Endodermal cell (in vitro differentiated cells): ENCODE measurements at regions not wholly inside any gene's neighbourhood (a gene's known extent, or its start where the extent isn't known, plus 50 kb on each side); places are given as distances from the start of the nearest gene placed in this dataset.
A peak's percentile ranks its signal among the peaks of the same experiment; 100 is the strongest.

Source experiments
- DNase-seq: peaks from one replicate; pipeline ENCODE4 v3.0.0-alpha.2; 2017
- H3K27ac ChIP-seq: 2 replicates; pipeline ENCODE4 v1.5.1; 2013; ENCODE audit warnings: mild to moderate bottlenecking, low read depth, low read length, moderate library complexity
- H3K27me3 ChIP-seq: 2 replicates; pipeline ENCODE4 v1.6.1; 2013; ENCODE audit warnings: mild to moderate bottlenecking, low read length, moderate library complexity; ENCODE audit not compliant: insufficient read depth, control insufficient read depth, poor library complexity, severe bottlenecking
- H3K36me3 ChIP-seq: 2 replicates; pipeline ENCODE4 v1.7.0; 2013; ENCODE audit warnings: mild to moderate bottlenecking, low read length, moderate library complexity; ENCODE audit not compliant: control insufficient read depth, insufficient read depth
- H3K4me1 ChIP-seq: one replicate; pipeline ENCODE4 v1.7.0; 2013; ENCODE audit warnings: low read length; ENCODE audit not compliant: control insufficient read depth, insufficient read depth
- H3K4me3 ChIP-seq: 2 replicates; pipeline ENCODE4 v1.5.1; 2013; ENCODE audit warnings: mild to moderate bottlenecking, low read length, moderate library complexity
- H3K9ac ChIP-seq: 2 replicates; pipeline ENCODE4 v1.6.1; 2013; ENCODE audit warnings: mild to moderate bottlenecking, low read length, moderate library complexity; ENCODE audit not compliant: poor library complexity, severe bottlenecking; ENCODE audit errors: extremely low read depth
- H3K9me3 ChIP-seq: 2 replicates; pipeline ENCODE4 v1.6.1; 2013; ENCODE audit warnings: mild to moderate bottlenecking, low read length, moderate library complexity; ENCODE audit not compliant: control insufficient read depth
- H3K27ac Mint-ChIP-seq: 2 replicates; pipeline ENCODE4 v1.8.0; 2020; ENCODE audit warnings: mixed read lengths
- H3K27me3 Mint-ChIP-seq: 2 replicates; pipeline ENCODE4 v1.8.0; 2021; ENCODE audit warnings: mild to moderate bottlenecking, mixed read lengths; ENCODE audit not compliant: insufficient read depth
- H3K36me3 Mint-ChIP-seq: 2 replicates; pipeline ENCODE4 v1.8.0; 2020; ENCODE audit warnings: low read depth, mixed read lengths
- H3K4me1 Mint-ChIP-seq: 2 replicates; pipeline ENCODE4 v1.8.0; 2020; ENCODE audit warnings: mixed read lengths
- H3K4me3 Mint-ChIP-seq: 2 replicates; pipeline ENCODE4 v1.8.0; 2020; ENCODE audit warnings: mild to moderate bottlenecking, moderate library complexity, mixed read lengths
- H3K9me3 Mint-ChIP-seq: 2 replicates; pipeline ENCODE4 v1.8.0; 2020; ENCODE audit warnings: mild to moderate bottlenecking, mixed read lengths
- WGBS, 2 experiments: methylation state at CpG; one replicate each; pipeline versions ENCODE4 v1.1.5 to v1.1.7; 2013; ENCODE audit warnings: missing lambda C conversion rate in 2 of 2, mixed read lengths in 1 of 2; ENCODE audit not compliant: insufficient coverage in 1 of 2, insufficient read length in 1 of 2; 5-methylcytosine and 5-hydroxymethylcytosine counted together
- TF ChIP-seq, protein P1 (sequence below): fragments of 200-600 bp; sonication (generic); conservative IDR thresholded peaks from 2 replicates; pipeline ENCODE4 v1.5.0; 2021; ENCODE audit warnings: antibody characterized with exemption, mild to moderate bottlenecking

DNA sequence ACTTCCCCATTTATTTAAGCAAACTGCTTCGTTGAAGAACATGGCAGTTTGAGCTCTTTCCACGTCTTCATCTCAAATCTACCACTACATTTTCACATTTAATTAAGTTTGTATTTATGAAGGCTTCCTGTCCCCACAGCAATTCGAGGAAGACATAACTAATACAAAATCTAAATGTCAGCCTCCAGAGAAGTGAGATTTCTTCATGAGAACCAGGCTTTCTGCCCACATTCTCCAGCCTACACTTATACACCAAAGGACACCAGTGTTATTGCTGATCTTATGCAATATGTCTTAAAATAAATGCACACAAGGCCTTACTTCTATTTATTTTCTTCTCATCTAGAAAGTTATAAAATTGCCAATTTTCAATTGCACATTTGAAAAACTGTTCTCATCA, 1209.3 kb upstream of the FAM98A start:
- Mint-ChIP-seq H3K36me3 (peaks cover 1% of the 10 kb centered on the region), H3K4me3 (no peak overlapping the region), H3K27ac (no peak overlapping the region), H3K27me3 (no peaks in the 10 kb centered on the region), H3K9me3 (no peaks in the 10 kb centered on the region), H3K4me1 (peaks cover 30% of the 10 kb centered on the region)
- no peaks in the 10 kb centered on the region for H3K36me3 ChIP-seq
- H3K9ac ChIP-seq, result no peak overlapping the region
- no peak overlapping the region for H3K4me3 ChIP-seq
- H3K27me3 ChIP-seq, result no peaks in the 10 kb centered on the region
- WGBS, 2 experiments, result 89 to 100% methylated on average over 1 to 3 of the region's 3 CpGs
- TF ChIP-seq, protein P1, sequence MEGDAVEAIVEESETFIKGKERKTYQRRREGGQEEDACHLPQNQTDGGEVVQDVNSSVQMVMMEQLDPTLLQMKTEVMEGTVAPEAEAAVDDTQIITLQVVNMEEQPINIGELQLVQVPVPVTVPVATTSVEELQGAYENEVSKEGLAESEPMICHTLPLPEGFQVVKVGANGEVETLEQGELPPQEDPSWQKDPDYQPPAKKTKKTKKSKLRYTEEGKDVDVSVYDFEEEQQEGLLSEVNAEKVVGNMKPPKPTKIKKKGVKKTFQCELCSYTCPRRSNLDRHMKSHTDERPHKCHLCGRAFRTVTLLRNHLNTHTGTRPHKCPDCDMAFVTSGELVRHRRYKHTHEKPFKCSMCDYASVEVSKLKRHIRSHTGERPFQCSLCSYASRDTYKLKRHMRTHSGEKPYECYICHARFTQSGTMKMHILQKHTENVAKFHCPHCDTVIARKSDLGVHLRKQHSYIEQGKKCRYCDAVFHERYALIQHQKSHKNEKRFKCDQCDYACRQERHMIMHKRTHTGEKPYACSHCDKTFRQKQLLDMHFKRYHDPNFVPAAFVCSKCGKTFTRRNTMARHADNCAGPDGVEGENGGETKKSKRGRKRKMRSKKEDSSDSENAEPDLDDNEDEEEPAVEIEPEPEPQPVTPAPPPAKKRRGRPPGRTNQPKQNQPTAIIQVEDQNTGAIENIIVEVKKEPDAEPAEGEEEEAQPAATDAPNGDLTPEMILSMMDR, result no peak
- no peak for DNase-seq
- H3K4me1 ChIP-seq, result no peaks in the 10 kb centered on the region
- no peaks in the 10 kb centered on the region for H3K9me3 ChIP-seq
- no peak overlapping the region for H3K27ac ChIP-seq

DNA sequence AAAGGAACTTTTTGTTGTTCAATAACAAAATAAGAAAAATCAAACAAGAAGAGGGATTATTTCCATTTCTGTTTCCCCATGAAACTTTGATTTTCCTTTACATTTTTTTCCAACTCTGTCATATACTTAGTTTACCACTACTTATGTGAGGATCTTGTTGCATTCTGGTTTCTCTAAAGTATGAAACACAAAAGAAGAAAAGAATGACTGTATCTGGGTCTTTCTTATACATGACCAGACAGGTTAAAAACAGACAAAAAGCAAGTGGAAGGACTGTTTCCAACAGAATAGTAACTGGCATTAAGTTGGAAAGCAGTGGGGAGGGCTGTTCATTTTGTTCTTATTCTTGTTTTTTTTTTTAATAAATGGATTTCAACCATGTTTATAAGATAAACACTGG, 1207.8 kb upstream of the FAM98A start:
- Histone ChIP-seq H3K9me3 (no peaks in the 10 kb centered on the region), H3K9ac (no peak overlapping the region), H3K27ac (no peak overlapping the region), H3K27me3 (no peaks in the 10 kb centered on the region), H3K36me3 (no peaks in the 10 kb centered on the region), H3K4me3 (no peak overlapping the region), H3K4me1 (no peaks in the 10 kb centered on the region)
- Mint-ChIP-seq H3K27me3 (no peaks in the 10 kb centered on the region), H3K27ac (no peak overlapping the region), H3K4me3 (no peak overlapping the region), H3K4me1 (peaks cover 30% of the 10 kb centered on the region), H3K36me3 (peaks cover 1% of the 10 kb centered on the region), H3K9me3 (no peaks in the 10 kb centered on the region)
- TF ChIP-seq, protein P1, result no peak
- DNase-seq, result no peak

DNA sequence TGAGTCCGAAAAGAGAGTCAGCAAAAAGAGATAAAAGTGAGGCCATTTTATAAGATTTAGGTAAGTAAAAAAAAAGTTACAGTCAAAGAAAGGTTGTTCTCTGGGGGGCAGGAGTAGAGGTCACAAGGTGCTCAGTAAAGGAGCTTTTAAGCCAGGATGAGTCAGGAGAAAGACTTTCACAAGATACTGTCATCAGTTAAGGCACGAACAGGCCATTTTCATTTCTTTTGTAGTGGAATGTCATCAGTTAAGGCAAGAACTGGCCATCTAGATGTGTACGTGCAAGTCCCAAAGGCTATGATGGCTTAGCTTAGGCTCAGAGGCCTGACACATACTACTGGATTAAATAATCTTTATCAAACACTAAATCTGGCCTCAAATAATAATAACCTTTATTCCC, 1207.3 kb upstream of the FAM98A start:
- H3K4me3 ChIP-seq, result no peak overlapping the region
- no peaks in the 10 kb centered on the region for H3K4me1 ChIP-seq
- Mint-ChIP-seq H3K4me1 (peaks cover 30% of the 10 kb centered on the region), H3K27me3 (no peaks in the 10 kb centered on the region), H3K36me3 (peaks cover 1% of the 10 kb centered on the region), H3K27ac (peak overlapping the region; percentile 46), H3K4me3 (no peak overlapping the region), H3K9me3 (no peaks in the 10 kb centered on the region)
- 80 to 86% methylated on average over 2 to 3 of the region's 3 CpGs for WGBS, 2 experiments
- H3K27me3 ChIP-seq, result no peaks in the 10 kb centered on the region
- no peak for DNase-seq
- no peak overlapping the region for H3K9ac ChIP-seq
- TF ChIP-seq, protein P1, result no peak
- H3K36me3 ChIP-seq, result no peaks in the 10 kb centered on the region
- no peak overlapping the region for H3K27ac ChIP-seq
- no peaks in the 10 kb centered on the region for H3K9me3 ChIP-seq
